NB4 (cell line): ENCODE measurements at regions not wholly inside any gene's neighbourhood (a gene's known extent, or its start where the extent isn't known, plus 50 kb on each side); places are given as distances from the start of the nearest gene placed in this dataset.
"Not testable (repeated sequence)": the region's sequence is repeated elsewhere in the genome, so short reads cannot be mapped to it uniquely, and the experiment has no call there.

Source experiments
- DNase-seq: peaks from one replicate; pipeline ENCODE4 v3.0.0; 2010; ENCODE audit warnings: low read depth
- H3K4me3 ChIP-seq: one replicate; pipeline ENCODE4 v1.5.1; 2011; ENCODE audit warnings: mild to moderate bottlenecking, low read depth, low read length, moderate library complexity
- MYC ChIP-seq: IDR thresholded peaks from 2 replicates; pipeline ENCODE4 v1.6.1; 2011; ENCODE audit warnings: low read depth, low read length
- POLR2A ChIP-seq: IDR thresholded peaks from 2 replicates; pipeline ENCODE4 v1.6.1; 2011; ENCODE audit warnings: mild to moderate bottlenecking; ENCODE audit not compliant: insufficient read length; ENCODE audit errors: extremely low read depth
- TF ChIP-seq, protein P1 (sequence below): IDR thresholded peaks from 2 replicates; pipeline ENCODE4 v1.6.1; 2011; ENCODE audit warnings: low read depth, low read length
- TF ChIP-seq, protein P2 (sequence below): IDR thresholded peaks from one replicate; pipeline ENCODE4 v1.5.1; 2012; ENCODE audit warnings: low read depth, low read length

GRCh38 chr5:82991059-82991458 is 86.1 kb downstream of the TMEM167A start:
- no peak for TF ChIP-seq MYC
- TF ChIP-seq, protein P1, sequence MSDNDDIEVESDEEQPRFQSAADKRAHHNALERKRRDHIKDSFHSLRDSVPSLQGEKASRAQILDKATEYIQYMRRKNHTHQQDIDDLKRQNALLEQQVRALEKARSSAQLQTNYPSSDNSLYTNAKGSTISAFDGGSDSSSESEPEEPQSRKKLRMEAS = no peak
- no peak for TF ChIP-seq POLR2A
- TF ChIP-seq, protein P2, sequence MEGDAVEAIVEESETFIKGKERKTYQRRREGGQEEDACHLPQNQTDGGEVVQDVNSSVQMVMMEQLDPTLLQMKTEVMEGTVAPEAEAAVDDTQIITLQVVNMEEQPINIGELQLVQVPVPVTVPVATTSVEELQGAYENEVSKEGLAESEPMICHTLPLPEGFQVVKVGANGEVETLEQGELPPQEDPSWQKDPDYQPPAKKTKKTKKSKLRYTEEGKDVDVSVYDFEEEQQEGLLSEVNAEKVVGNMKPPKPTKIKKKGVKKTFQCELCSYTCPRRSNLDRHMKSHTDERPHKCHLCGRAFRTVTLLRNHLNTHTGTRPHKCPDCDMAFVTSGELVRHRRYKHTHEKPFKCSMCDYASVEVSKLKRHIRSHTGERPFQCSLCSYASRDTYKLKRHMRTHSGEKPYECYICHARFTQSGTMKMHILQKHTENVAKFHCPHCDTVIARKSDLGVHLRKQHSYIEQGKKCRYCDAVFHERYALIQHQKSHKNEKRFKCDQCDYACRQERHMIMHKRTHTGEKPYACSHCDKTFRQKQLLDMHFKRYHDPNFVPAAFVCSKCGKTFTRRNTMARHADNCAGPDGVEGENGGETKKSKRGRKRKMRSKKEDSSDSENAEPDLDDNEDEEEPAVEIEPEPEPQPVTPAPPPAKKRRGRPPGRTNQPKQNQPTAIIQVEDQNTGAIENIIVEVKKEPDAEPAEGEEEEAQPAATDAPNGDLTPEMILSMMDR = no peak
- H3K4me3 ChIP-seq = no peak overlapping the region
- DNase-seq = no peak

- H3K4me3 ChIP-seq = no peak overlapping the region
- DNase-seq = no peak
- TF ChIP-seq, protein P2 = no peak
- TF ChIP-seq, protein P1 = no peak
- TF ChIP-seq POLR2A = no peak
- TF ChIP-seq MYC = no peak
Measured at GRCh38 chr5:82987188-82987587, 90.0 kb downstream of the TMEM167A start.

DNA sequence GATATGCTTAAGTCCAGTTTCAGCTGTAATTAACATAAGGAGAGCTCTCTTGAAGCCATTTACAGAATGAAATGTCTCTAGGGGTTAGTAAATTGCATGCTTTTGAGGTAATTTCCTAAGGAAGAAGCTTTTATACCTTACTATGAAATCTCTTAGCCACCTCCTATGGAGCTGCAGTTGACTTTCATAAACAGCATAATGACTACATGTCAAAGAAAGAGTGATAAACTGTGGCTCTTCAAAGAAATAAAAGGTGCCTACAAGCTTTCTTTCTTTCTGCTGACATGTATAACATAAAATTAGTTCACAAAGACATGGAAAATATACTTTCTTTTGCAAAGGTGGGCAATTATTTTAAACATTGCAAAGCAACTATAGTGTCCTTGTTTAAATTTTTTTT is 90.8 kb downstream of the TMEM167A start:
- TF ChIP-seq, protein P1 = no peak
- H3K4me3 ChIP-seq = no peak overlapping the region
- no peak for DNase-seq

DNA sequence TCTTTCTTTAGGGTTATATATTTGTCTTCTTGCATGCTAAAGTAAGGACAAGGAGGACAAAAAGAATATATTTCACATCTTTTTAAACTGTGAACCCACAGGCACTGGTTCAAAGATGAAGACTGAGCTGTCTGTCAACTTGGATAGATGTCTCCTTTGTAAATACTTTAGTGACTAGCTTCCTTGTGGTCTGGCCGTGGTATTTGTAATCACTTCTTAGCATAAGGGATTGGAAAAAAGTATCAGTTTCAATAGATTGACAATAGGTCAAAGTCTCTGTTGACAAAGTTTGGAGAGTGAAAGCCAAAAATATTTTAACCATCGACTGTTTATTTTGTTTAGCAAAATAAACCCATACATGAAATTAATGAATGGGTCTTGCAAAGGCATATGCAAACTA is 91.4 kb downstream of the TMEM167A start:
- TF ChIP-seq, protein P2 = no peak
- TF ChIP-seq, protein P1 = no peak
- TF ChIP-seq MYC (no peak), POLR2A (no peak)
- H3K4me3 ChIP-seq = no peak overlapping the region
- no peak for DNase-seq

GRCh38 chr5:82984786-82985735 is 92.1 kb downstream of the TMEM167A start:
- TF ChIP-seq, protein P2 = no peak
- TF ChIP-seq MYC (no peak), POLR2A (no peak)
- TF ChIP-seq, protein P1 = no peak
- H3K4me3 ChIP-seq = no peak overlapping the region
- DNase-seq = no peak

- no peak overlapping the region for H3K4me3 ChIP-seq
- TF ChIP-seq, protein P2 = no peak
- TF ChIP-seq POLR2A (no peak), MYC (no peak)
- TF ChIP-seq, protein P1 = no peak
- DNase-seq = no peak
Measured at GRCh38 chr5:82982846-82983245, 94.3 kb downstream of the TMEM167A start.

- not testable (repeated sequence) for H3K4me3 ChIP-seq, DNase-seq
Measured at GRCh38 chr5:82976887-82977286, 100.3 kb downstream of the TMEM167A start.
